ENCODE measurements at regions not wholly inside any gene's neighbourhood (a gene's known extent, or its start where the extent isn't known, plus 50 kb on each side); places are given as distances from the start of the nearest gene placed in this dataset.

DNA sequence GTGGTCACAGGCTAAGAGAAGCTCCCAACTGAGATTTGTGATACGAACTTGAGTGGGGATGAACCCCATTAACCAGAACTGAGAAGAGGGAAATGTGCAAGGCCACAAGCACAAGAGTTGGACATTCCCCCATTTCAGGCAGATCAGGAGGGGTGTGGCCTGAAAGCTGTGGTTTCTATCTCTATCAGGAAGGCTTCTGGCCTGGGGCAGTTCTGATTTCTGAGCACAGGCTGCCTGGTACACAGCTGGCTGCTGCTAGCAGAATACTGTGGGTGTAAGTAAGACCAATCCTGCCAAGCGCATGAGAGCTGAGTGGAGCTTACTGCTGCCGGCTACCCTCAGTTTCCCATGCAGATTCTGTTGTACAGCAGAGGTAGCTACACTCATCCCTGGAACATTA, 484.6 kb downstream of the SATB2 start:
- 62 to 65% methylated on average over 3 of the region's 3 CpGs for WGBS, 2 donors
- intact Hi-C loops (cut with DNase I): no loop called here
- H3K4me3 ChIP-seq: no peak overlapping the region
- H3K4me1 ChIP-seq: no peaks in the 10 kb centered on the region
- H3K36me3 ChIP-seq: no peaks in the 10 kb centered on the region
- no peak overlapping the region for H3K27ac ChIP-seq
- DNase-seq: no peak
- H3K27me3 ChIP-seq: no peaks in the 10 kb centered on the region
- TF ChIP-seq, protein P1, sequence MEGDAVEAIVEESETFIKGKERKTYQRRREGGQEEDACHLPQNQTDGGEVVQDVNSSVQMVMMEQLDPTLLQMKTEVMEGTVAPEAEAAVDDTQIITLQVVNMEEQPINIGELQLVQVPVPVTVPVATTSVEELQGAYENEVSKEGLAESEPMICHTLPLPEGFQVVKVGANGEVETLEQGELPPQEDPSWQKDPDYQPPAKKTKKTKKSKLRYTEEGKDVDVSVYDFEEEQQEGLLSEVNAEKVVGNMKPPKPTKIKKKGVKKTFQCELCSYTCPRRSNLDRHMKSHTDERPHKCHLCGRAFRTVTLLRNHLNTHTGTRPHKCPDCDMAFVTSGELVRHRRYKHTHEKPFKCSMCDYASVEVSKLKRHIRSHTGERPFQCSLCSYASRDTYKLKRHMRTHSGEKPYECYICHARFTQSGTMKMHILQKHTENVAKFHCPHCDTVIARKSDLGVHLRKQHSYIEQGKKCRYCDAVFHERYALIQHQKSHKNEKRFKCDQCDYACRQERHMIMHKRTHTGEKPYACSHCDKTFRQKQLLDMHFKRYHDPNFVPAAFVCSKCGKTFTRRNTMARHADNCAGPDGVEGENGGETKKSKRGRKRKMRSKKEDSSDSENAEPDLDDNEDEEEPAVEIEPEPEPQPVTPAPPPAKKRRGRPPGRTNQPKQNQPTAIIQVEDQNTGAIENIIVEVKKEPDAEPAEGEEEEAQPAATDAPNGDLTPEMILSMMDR (IDR thresholded peaks at IDR 0.05): no peak
- TF ChIP-seq EP300 (IDR thresholded peaks at IDR 0.05): no peak
- TF ChIP-seq POLR2A (IDR thresholded peaks at IDR 0.05): no peak
- TF ChIP-seq POLR2AphosphoS5 (IDR thresholded peaks at IDR 0.05): no peak
- peaks cover 0 to 7% (median 3%) of the 10 kb centered on the region in 4 donors for H3K9me3 ChIP-seq

DNA sequence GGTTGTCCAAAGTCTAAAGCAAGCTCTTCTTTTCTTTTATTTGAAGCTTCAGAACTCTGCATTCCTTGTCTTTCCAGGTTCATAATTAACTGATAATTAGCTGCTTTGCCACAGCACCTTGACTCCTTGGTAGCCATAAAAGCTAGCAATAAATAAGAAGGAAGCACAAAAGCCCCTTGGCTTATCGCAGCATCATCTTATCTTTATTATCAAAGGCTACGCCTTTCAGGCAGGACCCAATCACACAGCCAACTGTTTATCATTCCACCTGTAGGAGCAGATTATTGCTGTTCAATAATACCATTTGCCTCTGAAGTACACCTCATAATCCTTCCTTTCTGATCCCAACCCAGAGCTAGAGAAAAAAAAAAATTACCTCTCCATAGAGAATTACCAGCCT, 489.2 kb downstream of the SATB2 start:
- WGBS, 2 donors: 15 to 50% methylated on average over 2 of the region's 2 CpGs
- H3K4me3 ChIP-seq: no peak overlapping the region
- intact Hi-C loops (cut with DNase I): no loop called here
- TF ChIP-seq POLR2AphosphoS5 (IDR thresholded peaks at IDR 0.05) (no peak), EP300 (IDR thresholded peaks at IDR 0.05) (no peak), POLR2A (IDR thresholded peaks at IDR 0.05) (no peak)
- TF ChIP-seq, protein P1 (IDR thresholded peaks at IDR 0.05): no peak
- H3K9me3 ChIP-seq: no peaks in the 10 kb centered on the region
- H3K36me3 ChIP-seq: no peaks in the 10 kb centered on the region
- H3K27ac ChIP-seq: no peak overlapping the region
- no peaks in the 10 kb centered on the region for H3K27me3 ChIP-seq
- DNase-seq: no peak
- no peaks in the 10 kb centered on the region for H3K4me1 ChIP-seq

DNA sequence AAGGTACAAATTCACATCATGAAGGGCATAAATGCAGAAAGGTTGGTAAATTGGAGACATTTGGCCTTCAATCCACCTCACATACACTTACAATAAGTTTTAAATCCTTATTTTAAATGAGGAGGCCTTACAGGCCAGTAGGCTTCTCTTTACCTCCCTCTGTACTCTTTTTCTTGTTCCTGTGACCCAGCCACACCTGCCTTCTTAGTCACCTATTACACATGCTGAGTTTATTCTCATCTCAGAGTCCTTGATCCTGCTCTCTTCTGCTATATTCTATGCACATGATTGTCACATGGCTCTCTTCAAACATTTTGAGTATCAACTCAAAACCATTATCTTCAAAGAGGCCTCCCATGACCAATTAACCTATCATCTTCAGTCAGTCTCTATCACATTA, 491.5 kb downstream of the SATB2 start:
- no peak for DNase-seq
- Histone ChIP-seq H3K27me3 (no peaks in the 10 kb centered on the region), H3K36me3 (no peaks in the 10 kb centered on the region), H3K27ac (no peak overlapping the region), H3K9me3 (no peaks in the 10 kb centered on the region), H3K4me1 (no peaks in the 10 kb centered on the region), H3K4me3 (no peak overlapping the region)
- intact Hi-C loops (cut with DNase I): no loop called here
- no peak for TF ChIP-seq POLR2A (IDR thresholded peaks at IDR 0.05)
- no peak for TF ChIP-seq POLR2AphosphoS5 (IDR thresholded peaks at IDR 0.05)
- TF ChIP-seq, protein P1 (IDR thresholded peaks at IDR 0.05): no peak

DNA sequence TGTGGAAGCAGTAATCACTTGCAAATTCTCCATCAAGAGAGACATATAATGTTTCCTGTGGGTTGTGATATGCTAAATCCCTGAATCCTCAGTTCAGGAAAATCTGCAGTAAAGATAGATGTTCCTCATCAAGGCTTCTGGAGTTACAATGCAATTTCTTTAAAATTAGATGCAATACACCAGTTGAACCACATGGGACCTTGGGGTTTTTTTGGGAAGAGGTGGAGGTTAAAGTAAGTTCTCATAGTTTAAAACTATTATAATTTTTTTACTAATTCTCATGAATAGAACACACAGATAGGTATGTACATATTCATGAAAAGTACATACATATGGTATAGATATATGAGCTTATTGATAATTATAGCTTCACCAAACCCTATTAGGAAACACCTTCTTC, 496.2 kb downstream of the SATB2 start:
- Histone ChIP-seq H3K27me3 (no peaks in the 10 kb centered on the region), H3K4me1 (no peaks in the 10 kb centered on the region), H3K36me3 (no peaks in the 10 kb centered on the region), H3K4me3 (no peak overlapping the region), H3K9me3 (no peaks in the 10 kb centered on the region), H3K27ac (no peak overlapping the region)
- TF ChIP-seq POLR2AphosphoS5 (IDR thresholded peaks at IDR 0.05) (no peak), EP300 (IDR thresholded peaks at IDR 0.05) (no peak), POLR2A (IDR thresholded peaks at IDR 0.05) (no peak)
- TF ChIP-seq, protein P1 (IDR thresholded peaks at IDR 0.05): no peak
- no peak for DNase-seq
- intact Hi-C loops (cut with DNase I): no loop called here

DNA sequence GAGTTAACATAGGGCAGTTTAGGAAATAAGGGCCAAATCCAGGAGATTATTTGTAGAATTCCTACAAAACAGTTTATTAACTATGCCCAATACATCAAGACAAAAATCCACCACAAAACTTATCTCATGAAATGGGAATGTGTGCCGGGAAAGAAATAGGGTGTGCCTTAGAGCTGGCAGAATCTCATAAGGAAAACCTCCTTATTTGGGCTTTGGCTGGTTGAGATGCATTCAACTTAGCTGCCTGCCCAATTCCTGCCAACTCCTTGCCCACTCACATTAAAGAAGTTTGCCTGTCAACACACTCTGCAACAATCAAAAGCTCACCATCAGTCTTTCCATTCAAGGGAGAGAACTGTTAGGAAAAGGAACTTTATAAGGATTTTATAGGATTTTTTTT, 500.6 kb downstream of the SATB2 start:
- no peak for DNase-seq
- 27 to 69% methylated on average over 1 of the region's 1 CpG for WGBS, 2 donors
- H3K4me3 ChIP-seq: no peak overlapping the region
- H3K9me3 ChIP-seq: no peaks in the 10 kb centered on the region
- H3K4me1 ChIP-seq: no peaks in the 10 kb centered on the region
- no peak overlapping the region for H3K27ac ChIP-seq
- intact Hi-C loops (cut with DNase I): no loop called here
- TF ChIP-seq EP300 (IDR thresholded peaks at IDR 0.05) (no peak), POLR2AphosphoS5 (IDR thresholded peaks at IDR 0.05) (no peak), POLR2A (IDR thresholded peaks at IDR 0.05) (no peak)
- TF ChIP-seq, protein P1 (IDR thresholded peaks at IDR 0.05): no peak
- no peaks in the 10 kb centered on the region for H3K36me3 ChIP-seq
- H3K27me3 ChIP-seq: no peaks in the 10 kb centered on the region

Data from sigmoid colon (tissue), 6 donors.